Liver (tissue), 3 donors: ENCODE measurements at regions not wholly inside any gene's neighbourhood (a gene's known extent, or its start where the extent isn't known, plus 50 kb on each side); places are given as distances from the start of the nearest gene placed in this dataset.

Source experiments
- GABPA ChIP-seq, 2 donors: IDR thresholded peaks in 1 of 2; conservative IDR thresholded peaks in 1 of 2; 2 replicates each; pipeline ENCODE4 v1.6.1; 2016; ENCODE audit warnings: antibody characterized with exemption in 2 of 2, mild to moderate bottlenecking in 1 of 2, moderate library complexity in 1 of 2
- RAD21 ChIP-seq, 2 donors: IDR thresholded peaks; 2 replicates each; pipeline ENCODE4 v1.6.1; 2016; ENCODE audit warnings: antibody characterized with exemption in 2 of 2, mild to moderate bottlenecking in 2 of 2
- SP1 ChIP-seq: IDR thresholded peaks from 2 replicates; pipeline ENCODE4 v1.6.1; 2018; ENCODE audit warnings: antibody characterized with exemption, mild to moderate bottlenecking
- TAF1 ChIP-seq: conservative IDR thresholded peaks from 2 replicates; pipeline ENCODE4 v1.6.1; 2016; ENCODE audit warnings: antibody characterized with exemption, mild to moderate bottlenecking
- TF ChIP-seq, protein P1 (sequence below): fragments of 150-350 bp; IDR thresholded peaks from 2 replicates; pipeline ENCODE4 v1.5.1; 2017; ENCODE audit warnings: improper control_type of control experiment, low read depth, low read length; ENCODE audit not compliant: missing input control
- donor health status: healthy.
- donor health status: healthy.

DNA sequence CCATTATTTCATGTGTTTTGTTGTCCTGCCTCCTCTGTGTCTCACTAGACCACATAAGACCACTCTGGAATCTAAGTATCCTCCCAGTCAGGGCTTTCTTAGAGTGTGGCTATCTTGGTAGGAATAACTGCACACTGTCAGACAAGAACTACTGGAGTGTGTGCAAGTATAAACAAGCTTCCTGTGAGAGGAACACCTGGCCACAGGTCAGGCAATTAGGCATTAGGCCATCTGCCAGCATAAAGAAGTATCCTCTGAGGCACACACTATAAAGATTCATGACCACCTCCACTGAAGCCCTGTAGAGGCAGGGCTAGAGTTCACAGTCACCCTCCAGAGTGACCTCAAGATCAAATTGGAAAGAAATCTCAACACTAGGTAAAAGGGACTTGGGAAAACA, 507.0 kb upstream of the PABPC4L start:
- TF ChIP-seq, protein P1, sequence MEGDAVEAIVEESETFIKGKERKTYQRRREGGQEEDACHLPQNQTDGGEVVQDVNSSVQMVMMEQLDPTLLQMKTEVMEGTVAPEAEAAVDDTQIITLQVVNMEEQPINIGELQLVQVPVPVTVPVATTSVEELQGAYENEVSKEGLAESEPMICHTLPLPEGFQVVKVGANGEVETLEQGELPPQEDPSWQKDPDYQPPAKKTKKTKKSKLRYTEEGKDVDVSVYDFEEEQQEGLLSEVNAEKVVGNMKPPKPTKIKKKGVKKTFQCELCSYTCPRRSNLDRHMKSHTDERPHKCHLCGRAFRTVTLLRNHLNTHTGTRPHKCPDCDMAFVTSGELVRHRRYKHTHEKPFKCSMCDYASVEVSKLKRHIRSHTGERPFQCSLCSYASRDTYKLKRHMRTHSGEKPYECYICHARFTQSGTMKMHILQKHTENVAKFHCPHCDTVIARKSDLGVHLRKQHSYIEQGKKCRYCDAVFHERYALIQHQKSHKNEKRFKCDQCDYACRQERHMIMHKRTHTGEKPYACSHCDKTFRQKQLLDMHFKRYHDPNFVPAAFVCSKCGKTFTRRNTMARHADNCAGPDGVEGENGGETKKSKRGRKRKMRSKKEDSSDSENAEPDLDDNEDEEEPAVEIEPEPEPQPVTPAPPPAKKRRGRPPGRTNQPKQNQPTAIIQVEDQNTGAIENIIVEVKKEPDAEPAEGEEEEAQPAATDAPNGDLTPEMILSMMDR = no peak
- TF ChIP-seq TAF1 (no peak), RAD21 (IDR thresholded peaks at IDR 0.05) (no peak), GABPA (IDR thresholded peaks at IDR 0.05 in 1 of 2, conservative IDR thresholded peaks at IDR 0.05 in 1 of 2) (no peak), SP1 (no peak)
